ENCODE measurements at regions not wholly inside any gene's neighbourhood (a gene's known extent, or its start where the extent isn't known, plus 50 kb on each side); places are given as distances from the start of the nearest gene placed in this dataset.

- Histone ChIP-seq H3K27ac (replicated peaks) (no peak overlapping the region), H3K4me3 (replicated peaks; ENCODE audit: insufficient read depth, low read length) (no peak overlapping the region), H3K27me3 (ENCODE audit: insufficient read depth, poor library complexity, severe bottlenecking) (no peaks in the 10 kb centered on the region)
- no peak for TF ChIP-seq SPI1 (IDR thresholded peaks at IDR 0.05; ENCODE audit: borderline replicate concordance, low read depth)
- TF ChIP-seq CTCF (IDR thresholded peaks at IDR 0.05; ENCODE audit: insufficient read depth, low read length), result no peak
- no peak for TF ChIP-seq POLR2AphosphoS5 (IDR thresholded peaks at IDR 0.05; ENCODE audit: low read depth)
- DNase-seq (ENCODE audit: low read depth in 1 of 2, low spot score in 1 of 2), result no peak
Observed at GRCh38 chr12:131553096-131553777, 157.7 kb upstream of the SFSWAP start.

DNA sequence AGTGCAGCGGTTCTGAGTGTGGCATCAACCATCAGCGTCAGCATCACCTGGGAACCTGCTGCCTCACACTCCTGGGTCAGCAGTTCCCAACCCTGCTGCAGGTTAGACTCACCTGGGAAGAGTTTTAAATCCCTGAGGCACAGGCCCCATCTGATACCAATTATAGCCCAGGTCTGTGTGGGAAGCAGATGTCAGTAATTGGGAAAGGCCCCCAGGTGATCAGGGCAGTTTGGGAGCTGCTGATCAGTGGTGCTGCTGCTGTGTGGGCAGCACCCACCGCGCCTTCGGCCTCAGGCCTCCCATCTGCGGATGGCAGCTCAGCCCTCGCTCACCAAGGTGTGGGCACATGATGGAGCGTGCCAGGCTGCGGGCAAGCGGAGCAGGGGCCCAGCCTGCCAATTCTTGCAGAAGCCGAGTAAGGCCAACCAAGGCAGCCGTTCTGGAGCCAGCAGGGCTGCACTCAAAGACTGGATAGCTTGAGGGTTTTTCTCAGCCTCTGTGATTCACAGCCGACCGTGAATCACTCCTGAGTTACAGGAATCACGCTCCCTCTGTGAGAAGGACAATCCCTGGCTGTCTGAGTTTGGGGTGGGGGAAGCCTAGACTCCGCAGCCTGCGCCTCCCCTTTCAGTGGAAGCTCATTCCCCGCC lies 155.6 kb upstream of the SFSWAP start:
- Histone ChIP-seq H3K27ac (replicated peaks) (no peak overlapping the region), H3K4me3 (replicated peaks; ENCODE audit: insufficient read depth, low read length) (no peak overlapping the region), H3K27me3 (ENCODE audit: insufficient read depth, poor library complexity, severe bottlenecking) (no peaks in the 10 kb centered on the region)
- TF ChIP-seq REST (IDR thresholded peaks at IDR 0.05; ENCODE audit: insufficient replicate concordance, low read depth), result no peak
- DNase-seq (ENCODE audit: low read depth in 1 of 2, low spot score in 1 of 2), result no peak

GRCh38 chr12:131555866-131556265 lies 155.0 kb upstream of the SFSWAP start:
- H3K4me3 ChIP-seq (replicated peaks; ENCODE audit: insufficient read depth, low read length), result no peak overlapping the region

More at GRCh38 chr12:131555866-131556265, 155.0 kb upstream of the SFSWAP start:
- Histone ChIP-seq H3K27ac (replicated peaks) (no peak overlapping the region), H3K27me3 (ENCODE audit: insufficient read depth, poor library complexity, severe bottlenecking) (no peaks in the 10 kb centered on the region)
- DNase-seq (ENCODE audit: low read depth in 1 of 2, low spot score in 1 of 2), result no peak
- TF ChIP-seq CTCF (IDR thresholded peaks at IDR 0.05; ENCODE audit: insufficient read depth, low read length) (no peak), GABPA (IDR thresholded peaks at IDR 0.05; ENCODE audit: low read depth) (no peak), POLR2AphosphoS5 (IDR thresholded peaks at IDR 0.05; ENCODE audit: low read depth) (no peak), SPI1 (IDR thresholded peaks at IDR 0.05; ENCODE audit: borderline replicate concordance, low read depth) (no peak), REST (IDR thresholded peaks at IDR 0.05; ENCODE audit: insufficient replicate concordance, low read depth) (no peak)
